NOMO-1 (cell line): ENCODE measurements at regions not wholly inside any gene's neighbourhood (a gene's known extent, or its start where the extent isn't known, plus 50 kb on each side); places are given as distances from the start of the nearest gene placed in this dataset.

Experiments used
- DNase-seq, 2 experiments: peaks; one replicate each; lab custom pipeline; 2025; ENCODE audit not compliant: unreplicated experiment in 2 of 2; lab: John Stamatoyannopoulos, UW

- DNase-seq = no peak
These were observed 71.7 kb upstream of the SMLR1 start for GRCh38 chr6:130755368-130756034.

GRCh38 chr6:130756824-130757223, 70.4 kb upstream of the SMLR1 start:
- no peak for DNase-seq

DNA sequence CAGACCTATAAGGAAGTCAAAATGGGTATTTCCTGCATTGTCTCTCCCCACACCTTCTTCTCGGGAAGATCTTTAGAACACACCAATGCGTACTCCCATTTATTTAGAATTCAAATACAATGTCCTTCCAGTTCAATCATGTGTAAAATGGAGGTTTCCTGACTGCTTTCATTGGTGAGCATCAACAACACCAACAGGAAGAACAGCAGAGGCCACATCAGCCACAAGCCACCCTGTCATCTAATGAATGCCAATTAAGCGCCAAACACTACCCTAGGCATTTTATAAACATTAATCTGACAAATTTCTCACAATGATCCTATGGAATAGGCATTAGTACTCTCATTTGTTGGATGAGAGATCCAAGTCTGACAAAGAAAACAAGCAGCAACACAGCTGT, 68.4 kb upstream of the SMLR1 start:
- DNase-seq = no peak

GRCh38 chr6:130760006-130760405, 67.2 kb upstream of the SMLR1 start:
- DNase-seq = no peak

DNA sequence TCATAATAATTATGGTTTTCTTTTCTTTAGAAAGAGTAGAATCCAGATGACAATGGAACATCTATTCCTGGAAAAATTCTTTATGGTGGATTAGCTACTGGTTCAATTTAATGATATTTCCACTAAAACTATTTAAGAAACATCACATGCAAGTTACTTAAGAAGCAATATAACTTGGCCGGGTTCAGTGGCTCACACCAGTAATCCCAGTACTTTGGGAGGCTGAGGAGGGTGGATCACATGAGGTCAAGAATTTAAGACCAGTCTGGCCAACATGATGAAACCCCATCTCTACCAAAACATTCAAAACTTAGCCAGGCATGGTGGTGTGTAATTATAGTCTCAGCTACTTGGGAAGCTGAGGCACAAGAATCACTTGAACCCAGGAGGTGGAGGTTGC, 65.9 kb upstream of the SMLR1 start:
- DNase-seq = no peak

DNA sequence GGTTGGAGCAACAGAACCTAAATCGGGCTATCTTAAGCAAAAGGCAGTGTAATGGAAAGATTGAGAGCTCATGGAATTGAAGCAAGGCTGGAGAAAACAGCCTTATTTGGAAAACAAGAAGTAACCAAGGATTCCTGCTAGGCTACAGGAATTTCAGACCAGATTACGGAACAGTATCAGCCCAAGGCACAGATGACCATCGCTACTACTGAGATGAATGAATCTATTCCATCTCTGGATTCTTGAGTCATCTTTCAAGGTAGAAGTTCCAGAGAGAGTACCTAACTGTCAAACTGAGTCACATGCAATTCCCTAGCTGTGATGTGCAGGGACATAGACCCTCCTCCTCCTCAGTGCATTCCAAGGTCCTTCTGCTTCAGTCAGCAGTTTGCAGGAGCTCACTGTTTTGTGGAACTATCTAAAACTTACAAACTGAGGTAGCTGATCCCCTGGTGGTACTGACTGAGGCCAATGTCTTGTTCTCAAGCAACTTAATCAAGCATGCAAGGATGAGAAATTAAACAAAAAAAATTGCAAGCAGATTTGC, 62.0 kb upstream of the SMLR1 start:
- DNase-seq = no peak

DNA sequence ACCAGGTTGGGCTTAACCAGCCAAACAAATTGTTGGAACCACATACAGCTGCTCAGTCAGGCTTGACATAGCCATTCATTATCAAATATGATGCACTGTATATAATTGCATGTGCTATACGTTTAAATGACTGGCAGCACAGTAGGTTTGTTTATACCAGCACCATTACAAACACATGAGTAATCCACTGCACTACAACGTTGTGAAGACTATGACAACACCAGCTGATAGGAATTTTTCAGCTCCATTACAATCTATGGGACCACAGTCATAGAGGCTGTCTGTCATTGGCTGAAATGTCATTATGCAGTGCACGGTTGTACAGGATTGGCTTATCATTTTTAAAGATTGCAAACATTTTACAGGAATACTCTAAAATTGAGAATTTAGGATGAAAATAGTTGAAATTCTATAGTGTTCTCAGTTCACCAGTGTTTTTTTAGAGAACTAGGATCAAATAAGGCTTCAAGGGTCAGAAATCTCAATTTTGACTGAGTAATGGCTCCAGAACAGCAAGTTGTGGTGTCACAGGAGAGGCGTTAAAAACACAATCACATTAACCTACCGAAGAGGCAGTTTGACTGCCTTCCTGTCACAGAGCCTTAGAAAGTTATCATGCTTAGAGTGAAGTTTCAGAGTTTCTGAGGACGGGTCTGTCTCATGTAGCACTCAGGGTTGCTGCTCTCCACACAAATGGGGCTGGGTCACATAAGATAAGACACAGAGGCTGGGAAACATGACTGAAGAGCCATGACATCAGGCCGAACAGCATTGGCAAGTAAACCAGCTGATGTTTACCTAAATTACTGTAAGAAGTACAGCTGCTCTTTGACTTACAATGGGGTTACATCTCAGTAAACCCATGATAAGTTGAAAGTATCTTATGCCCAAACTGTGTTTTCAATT, 60.7 kb upstream of the SMLR1 start:
- no peak for DNase-seq

GRCh38 chr6:130769861-130770260, 57.3 kb upstream of the SMLR1 start:
- DNase-seq = no peak

- DNase-seq = no peak
These were observed 55.5 kb upstream of the SMLR1 start for GRCh38 chr6:130771741-130772140.

GRCh38 chr6:130773860-130774259, 53.3 kb upstream of the SMLR1 start:
- no peak for DNase-seq

DNA sequence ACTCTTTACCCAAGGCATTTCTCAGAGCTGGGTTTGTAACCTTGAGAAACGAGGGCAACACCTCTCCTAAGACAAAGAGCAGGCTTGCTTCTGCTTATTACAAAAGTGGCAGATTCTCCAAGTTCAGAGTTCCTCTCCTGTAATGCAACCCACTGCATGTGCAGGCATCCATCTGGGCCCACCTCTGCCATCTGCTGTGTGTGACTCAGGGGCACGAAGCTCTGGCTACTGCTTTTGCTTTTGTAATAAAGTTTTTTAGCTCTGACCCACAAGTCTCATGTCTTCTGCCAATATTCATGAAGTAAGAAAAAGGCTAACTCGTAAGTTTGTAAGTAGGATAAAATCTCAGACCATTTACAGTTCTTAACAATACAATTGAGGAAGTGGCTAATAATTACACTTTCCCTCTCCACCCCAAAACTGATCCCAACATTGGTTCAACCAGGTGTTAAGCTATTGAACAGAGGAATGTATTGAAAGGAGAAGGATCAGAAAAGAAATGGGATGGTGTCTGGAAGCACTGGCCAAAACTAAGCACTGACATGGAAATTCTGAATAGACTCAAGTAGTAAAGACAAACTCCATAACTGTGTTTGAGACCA, 51.7 kb upstream of the SMLR1 start:
- DNase-seq = peak in 1 of 2 experiments; percentile 25

DNA sequence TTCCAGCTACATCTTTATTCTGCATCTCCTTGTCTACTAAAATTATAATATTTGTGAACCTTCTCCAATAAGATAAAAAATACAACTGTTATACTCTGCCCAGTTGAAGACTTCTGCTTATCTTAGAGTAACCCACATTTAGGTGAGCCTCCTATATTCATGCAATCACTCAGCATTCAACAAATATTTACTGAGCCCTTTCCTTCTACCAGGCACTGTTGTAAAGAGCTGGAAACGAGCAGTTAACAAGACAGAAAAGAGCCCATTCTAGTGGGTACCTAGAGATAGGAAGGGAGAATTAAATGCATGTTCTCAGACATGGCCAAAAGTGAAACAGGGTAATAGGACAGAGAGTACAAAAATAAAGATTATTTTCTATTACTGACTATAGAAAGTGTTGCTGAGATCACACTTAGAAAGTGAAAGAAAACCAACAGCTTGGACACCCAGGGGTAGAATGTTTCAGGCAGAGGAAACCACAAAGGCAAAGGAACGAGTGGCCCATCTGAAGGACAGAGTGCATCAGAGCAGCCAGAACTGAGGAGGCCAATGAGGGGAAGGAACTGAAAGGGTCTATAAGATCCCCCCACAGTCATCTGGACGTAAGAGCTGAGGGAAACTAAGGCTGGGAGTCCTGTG, 50.8 kb upstream of the SMLR1 start:
- no peak for DNase-seq
